OCI-LY1 (cell line): ENCODE measurements at regions not wholly inside any gene's neighbourhood (a gene's known extent, or its start where the extent isn't known, plus 50 kb on each side); places are given as distances from the start of the nearest gene placed in this dataset.
"Not testable (repeated sequence)": the region's sequence is repeated elsewhere in the genome, so short reads cannot be mapped to it uniquely, and the experiment has no call there.

Source experiments
- H2AFZ ChIP-seq: fragments of 200-600 bp; sonication (generic), shearing (Covaris generic); 2 replicates; pipeline ENCODE4 v1.6.0; 2014; ENCODE audit warnings: antibody characterized with exemption, mild to moderate bottlenecking, low read length
- H3F3A ChIP-seq: fragments of 200-600 bp; sonication (generic), shearing (Covaris generic); 2 replicates; pipeline ENCODE4 v1.6.0; 2014; ENCODE audit warnings: mild to moderate bottlenecking, antibody characterized with exemption, low read length, moderate library complexity; ENCODE audit not compliant: insufficient read depth
- H3K27ac ChIP-seq: fragments of 200-600 bp; sonication (generic); 2 replicates; pipeline ENCODE4 v1.5.1; 2014; ENCODE audit warnings: low read length, mixed run types, mild to moderate bottlenecking, low read depth; ENCODE audit not compliant: poor library complexity, severe bottlenecking
- H3K27me3 ChIP-seq: fragments of 200-600 bp; sonication (generic); 2 replicates; pipeline ENCODE4 v1.6.0; 2014; ENCODE audit warnings: antibody characterized with exemption, mild to moderate bottlenecking, low read length, moderate library complexity; ENCODE audit not compliant: insufficient read depth
- H3K36me3 ChIP-seq: fragments of 200-600 bp; sonication (generic); 2 replicates; pipeline ENCODE4 v1.6.1; 2014; ENCODE audit warnings: mild to moderate bottlenecking, antibody characterized with exemption, low read length, moderate library complexity, mixed read lengths; ENCODE audit not compliant: insufficient read depth
- H3K4me1 ChIP-seq: fragments of 200-600 bp; sonication (generic); 2 replicates; pipeline ENCODE4 v1.5.1; 2014; ENCODE audit warnings: mild to moderate bottlenecking, low read length, moderate library complexity; ENCODE audit not compliant: insufficient read depth, severe bottlenecking
- H3K4me2 ChIP-seq: fragments of 200-600 bp; sonication (generic), shearing (Covaris generic); 2 replicates; pipeline ENCODE4 v1.6.1; 2014; ENCODE audit warnings: low read length
- H3K4me3 ChIP-seq: fragments of 200-600 bp; sonication (generic); 2 replicates; pipeline ENCODE4 v1.5.1; 2014; ENCODE audit warnings: low read length, low read depth, mild to moderate bottlenecking, mixed read lengths; ENCODE audit not compliant: poor library complexity, severe bottlenecking
- H3K79me2 ChIP-seq: fragments of 200-600 bp; shearing (Covaris generic); 2 replicates; pipeline ENCODE4 v1.6.1; 2016; ENCODE audit warnings: mixed run types, low read length, mixed read lengths; ENCODE audit not compliant: insufficient read depth
- H3K9ac ChIP-seq: fragments of 200-600 bp; sonication (generic), shearing (Covaris generic); 2 replicates; pipeline ENCODE4 v1.6.1; 2014; ENCODE audit warnings: mild to moderate bottlenecking, low read length, mixed read lengths
- H3K9me2 ChIP-seq: fragments of 200-600 bp; sonication (generic), shearing (Covaris generic); 2 replicates; pipeline ENCODE4 v1.6.1; 2014; ENCODE audit warnings: low read depth, mild to moderate bottlenecking, low read length, mixed read lengths
- H3K9me3 ChIP-seq: fragments of 200-600 bp; shearing (Covaris generic); 2 replicates; pipeline ENCODE4 v1.6.1; 2014; ENCODE audit warnings: low read length, mixed read lengths
- H4K20me1 ChIP-seq: fragments of 200-600 bp; sonication (generic), shearing (Covaris generic); 2 replicates; pipeline ENCODE4 v1.6.0; 2016; ENCODE audit warnings: mild to moderate bottlenecking, low read length; ENCODE audit not compliant: insufficient read depth
- CTCF ChIP-seq: fragments of 200-600 bp; sonication (generic), shearing (Covaris generic); IDR thresholded peaks from 2 replicates; pipeline ENCODE4 v1.5.1; 2017; ENCODE audit warnings: mild to moderate bottlenecking, antibody characterized with exemption, low read length, moderate library complexity, mixed read lengths
- EZH2 ChIP-seq: fragments of 200-600 bp; sonication (generic), shearing (Covaris generic); IDR thresholded peaks from 2 replicates; pipeline ENCODE4 v1.8.0; 2017; ENCODE audit warnings: borderline replicate concordance, mixed run types, mild to moderate bottlenecking, antibody characterized with exemption, low read length, moderate library complexity, mixed read lengths

- Histone ChIP-seq H3F3A (no peaks in the 10 kb centered on the region), H3K9me3 (no peaks in the 10 kb centered on the region), H3K4me3 (no peak overlapping the region), H3K4me2 (no peak overlapping the region), H2AFZ (no peak overlapping the region), H3K79me2 (no peaks in the 10 kb centered on the region), H4K20me1 (no peaks in the 10 kb centered on the region), H3K36me3 (no peaks in the 10 kb centered on the region), H3K9me2 (no peaks in the 10 kb centered on the region), H3K9ac (no peak overlapping the region), H3K27ac (no peak overlapping the region), H3K4me1 (no peaks in the 10 kb centered on the region), H3K27me3 (no peaks in the 10 kb centered on the region)
- TF ChIP-seq CTCF = no peak
- TF ChIP-seq EZH2 = no peak
These were observed 179.6 kb downstream of the TBC1D2B start for GRCh38 chr15:77897896-77898406.

GRCh38 chr15:77897113-77897895, 180.2 kb downstream of the TBC1D2B start:
- not testable (repeated sequence) for H3K36me3 ChIP-seq, H3K9me2 ChIP-seq, H3K4me1 ChIP-seq, H3F3A ChIP-seq, H3K4me2 ChIP-seq, H3K27ac ChIP-seq, H3K9me3 ChIP-seq, H3K27me3 ChIP-seq, H3K9ac ChIP-seq, H3K4me3 ChIP-seq, H3K79me2 ChIP-seq, H4K20me1 ChIP-seq, H2AFZ ChIP-seq

- H3K27me3 ChIP-seq, H3K9me3 ChIP-seq: not testable (repeated sequence)
These were observed 181.1 kb downstream of the TBC1D2B start for GRCh38 chr15:77896147-77897112.

GRCh38 chr15:77895742-77896141, 181.8 kb downstream of the TBC1D2B start:
- no peak overlapping the region for H3K27ac ChIP-seq
- no peak overlapping the region for H2AFZ ChIP-seq
- no peaks in the 10 kb centered on the region for H3K36me3 ChIP-seq
- no peaks in the 10 kb centered on the region for H3K9me2 ChIP-seq
- H3K27me3 ChIP-seq = no peaks in the 10 kb centered on the region
- no peak for TF ChIP-seq CTCF
- no peak for TF ChIP-seq EZH2
- no peak overlapping the region for H3K4me3 ChIP-seq
- no peak overlapping the region for H3K4me2 ChIP-seq
- no peak overlapping the region for H3K9ac ChIP-seq
- H4K20me1 ChIP-seq = no peaks in the 10 kb centered on the region
- H3K9me3 ChIP-seq = no peaks in the 10 kb centered on the region
- no peaks in the 10 kb centered on the region for H3K79me2 ChIP-seq
- no peaks in the 10 kb centered on the region for H3F3A ChIP-seq
- no peaks in the 10 kb centered on the region for H3K4me1 ChIP-seq

More at GRCh38 chr15:77896147-77897112, 181.1 kb downstream of the TBC1D2B start:
- not testable (repeated sequence) for H4K20me1 ChIP-seq, H3K4me3 ChIP-seq, H2AFZ ChIP-seq, H3K9ac ChIP-seq, H3K27ac ChIP-seq, H3K4me1 ChIP-seq, H3K9me2 ChIP-seq, H3K4me2 ChIP-seq, H3F3A ChIP-seq, H3K79me2 ChIP-seq, H3K36me3 ChIP-seq

- not testable (repeated sequence) for H3K79me2 ChIP-seq, H4K20me1 ChIP-seq, H3K36me3 ChIP-seq, H3K9ac ChIP-seq, H2AFZ ChIP-seq, H3K4me3 ChIP-seq, H3F3A ChIP-seq, H3K4me2 ChIP-seq, H3K27me3 ChIP-seq, H3K4me1 ChIP-seq, H3K9me2 ChIP-seq, H3K27ac ChIP-seq, H3K9me3 ChIP-seq
These were observed 182.4 kb downstream of the TBC1D2B start for GRCh38 chr15:77895145-77895544.
